ENCODE measurements at regions not wholly inside any gene's neighbourhood (a gene's known extent, or its start where the extent isn't known, plus 50 kb on each side); places are given as distances from the start of the nearest gene placed in this dataset.

- no peak overlapping the region for H3K4me3 ChIP-seq (replicated peaks; ENCODE audit: low read depth, low read length)
- DNase-seq (ENCODE audit: low read depth), result peak; percentile 5
- TF ChIP-seq CTCF (IDR thresholded peaks at IDR 0.05; ENCODE audit: low read length, missing control alignments), result no peak
Observed at GRCh38 chr2:116467243-116467642, 1347.2 kb upstream of the DDX18 start.

DNA sequence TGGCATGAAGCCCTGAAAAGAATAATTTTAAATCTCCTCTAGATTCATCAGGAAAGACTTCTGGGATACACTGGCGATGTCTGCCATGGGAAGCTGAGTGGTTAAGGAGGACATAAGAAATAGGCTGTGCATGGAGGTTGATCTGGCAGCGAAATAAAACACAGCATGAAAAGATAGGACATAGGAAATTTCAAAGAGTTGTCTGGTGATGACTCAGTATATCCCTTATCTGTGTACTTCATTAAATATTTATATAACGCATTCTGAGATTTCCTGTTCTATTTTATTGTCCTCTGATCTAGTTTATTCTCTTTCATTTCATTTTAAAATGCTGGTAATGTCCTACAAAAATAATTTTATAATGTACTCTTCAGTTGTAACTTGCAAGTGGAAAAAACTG lies 1337.3 kb upstream of the DDX18 start:
- no peak for DNase-seq (ENCODE audit: low read depth)
- no peak for TF ChIP-seq CTCF (IDR thresholded peaks at IDR 0.05; ENCODE audit: low read length, missing control alignments)
- H3K4me3 ChIP-seq (replicated peaks; ENCODE audit: low read depth, low read length), result no peak overlapping the region

- no peak for DNase-seq (ENCODE audit: low read depth)
- no peak for TF ChIP-seq CTCF (IDR thresholded peaks at IDR 0.05; ENCODE audit: low read length, missing control alignments)
- H3K4me3 ChIP-seq (replicated peaks; ENCODE audit: low read depth, low read length), result no peak overlapping the region
Observed at GRCh38 chr2:116487336-116487735, 1327.2 kb upstream of the DDX18 start.

DNA sequence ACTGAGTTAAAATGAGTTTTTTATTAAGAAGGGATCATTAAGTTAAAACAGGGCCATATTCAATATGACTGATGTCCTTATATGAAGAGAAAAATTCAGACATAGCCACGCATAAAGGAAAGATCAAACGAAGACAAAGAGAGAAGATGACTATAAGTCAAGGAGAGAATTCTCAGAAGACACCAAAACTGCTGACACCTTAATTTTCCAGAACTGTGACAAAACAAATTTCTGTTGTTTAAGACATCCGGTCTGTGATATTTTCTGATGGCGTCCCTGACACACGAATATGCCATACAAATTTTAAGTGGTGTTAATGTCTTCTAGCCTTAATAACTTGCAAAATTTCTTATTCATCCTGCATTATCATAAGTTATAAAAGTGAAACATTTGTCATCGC lies 1325.2 kb upstream of the DDX18 start:
- no peak overlapping the region for H3K4me3 ChIP-seq (replicated peaks; ENCODE audit: low read depth, low read length)
- DNase-seq (ENCODE audit: low read depth), result no peak
- TF ChIP-seq CTCF (IDR thresholded peaks at IDR 0.05; ENCODE audit: low read length, missing control alignments), result no peak

GRCh38 chr2:116489944-116490343 lies 1324.5 kb upstream of the DDX18 start:
- peak; percentile 38 for DNase-seq (ENCODE audit: low read depth)
- H3K4me3 ChIP-seq (replicated peaks; ENCODE audit: low read depth, low read length), result no peak overlapping the region
- no peak for TF ChIP-seq CTCF (IDR thresholded peaks at IDR 0.05; ENCODE audit: low read length, missing control alignments)

- no peak for TF ChIP-seq CTCF (IDR thresholded peaks at IDR 0.05; ENCODE audit: low read length, missing control alignments)
- H3K4me3 ChIP-seq (replicated peaks; ENCODE audit: low read depth, low read length), result no peak overlapping the region
- peak; percentile 52 for DNase-seq (ENCODE audit: low read depth)
Observed at GRCh38 chr2:116490511-116491145, 1323.9 kb upstream of the DDX18 start.

- TF ChIP-seq CTCF (IDR thresholded peaks at IDR 0.05; ENCODE audit: low read length, missing control alignments), result no peak
- no peak overlapping the region for H3K4me3 ChIP-seq (replicated peaks; ENCODE audit: low read depth, low read length)
- peak; percentile 10 for DNase-seq (ENCODE audit: low read depth)
Observed at GRCh38 chr2:116491292-116491691, 1323.2 kb upstream of the DDX18 start.

All from fibroblast of pulmonary artery (primary cell).